ENCODE measurements at regions not wholly inside any gene's neighbourhood (a gene's known extent, or its start where the extent isn't known, plus 50 kb on each side); places are given as distances from the start of the nearest gene placed in this dataset.
"Not testable (repeated sequence)": the region's sequence is repeated elsewhere in the genome, so short reads cannot be mapped to it uniquely, and the experiment has no call there.

DNA sequence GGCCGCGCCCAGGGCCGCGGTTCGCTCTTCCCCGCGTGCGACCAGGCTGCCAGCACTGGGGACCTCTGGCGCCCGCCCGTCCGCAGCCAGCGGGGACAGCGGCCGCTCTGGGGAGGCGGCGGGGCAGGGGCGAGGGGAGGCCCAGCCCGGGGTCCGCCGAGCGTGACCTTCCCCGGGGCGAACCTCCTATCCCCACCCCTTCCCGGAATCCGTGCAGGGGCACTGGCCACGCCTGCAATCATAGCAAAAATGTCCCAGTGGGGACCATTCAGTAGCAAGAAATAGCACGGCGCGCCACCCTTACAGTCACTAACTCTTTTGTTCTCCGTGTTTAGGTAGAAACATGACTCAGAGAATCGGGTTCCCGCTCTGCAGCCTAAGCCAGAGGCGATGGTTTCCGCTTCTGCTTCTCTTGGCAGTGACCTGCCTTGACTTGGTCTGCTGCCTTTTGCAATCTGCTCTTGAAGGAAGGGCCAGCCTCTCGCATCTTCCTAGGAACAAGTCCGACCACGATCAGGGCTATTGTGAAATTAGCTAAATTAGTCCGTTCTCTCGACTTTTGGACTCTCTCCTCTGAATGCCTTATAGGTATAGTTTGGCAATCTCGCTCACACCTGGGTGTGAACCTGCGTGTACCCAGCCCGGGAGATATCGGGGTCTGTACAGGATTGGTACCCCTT, 79.3 kb upstream of the ACBD5 start:
- TF ChIP-seq, protein P1, sequence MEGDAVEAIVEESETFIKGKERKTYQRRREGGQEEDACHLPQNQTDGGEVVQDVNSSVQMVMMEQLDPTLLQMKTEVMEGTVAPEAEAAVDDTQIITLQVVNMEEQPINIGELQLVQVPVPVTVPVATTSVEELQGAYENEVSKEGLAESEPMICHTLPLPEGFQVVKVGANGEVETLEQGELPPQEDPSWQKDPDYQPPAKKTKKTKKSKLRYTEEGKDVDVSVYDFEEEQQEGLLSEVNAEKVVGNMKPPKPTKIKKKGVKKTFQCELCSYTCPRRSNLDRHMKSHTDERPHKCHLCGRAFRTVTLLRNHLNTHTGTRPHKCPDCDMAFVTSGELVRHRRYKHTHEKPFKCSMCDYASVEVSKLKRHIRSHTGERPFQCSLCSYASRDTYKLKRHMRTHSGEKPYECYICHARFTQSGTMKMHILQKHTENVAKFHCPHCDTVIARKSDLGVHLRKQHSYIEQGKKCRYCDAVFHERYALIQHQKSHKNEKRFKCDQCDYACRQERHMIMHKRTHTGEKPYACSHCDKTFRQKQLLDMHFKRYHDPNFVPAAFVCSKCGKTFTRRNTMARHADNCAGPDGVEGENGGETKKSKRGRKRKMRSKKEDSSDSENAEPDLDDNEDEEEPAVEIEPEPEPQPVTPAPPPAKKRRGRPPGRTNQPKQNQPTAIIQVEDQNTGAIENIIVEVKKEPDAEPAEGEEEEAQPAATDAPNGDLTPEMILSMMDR (IDR thresholded peaks at IDR 0.05; ENCODE audit: low read depth, low read length, missing control alignments) = no peak
- no peak overlapping the region for H3K4me3 ChIP-seq (replicated peaks; ENCODE audit: low read depth, low read length)
- DNase-seq (ENCODE audit: extremely low read depth, low read depth) = no peak

DNA sequence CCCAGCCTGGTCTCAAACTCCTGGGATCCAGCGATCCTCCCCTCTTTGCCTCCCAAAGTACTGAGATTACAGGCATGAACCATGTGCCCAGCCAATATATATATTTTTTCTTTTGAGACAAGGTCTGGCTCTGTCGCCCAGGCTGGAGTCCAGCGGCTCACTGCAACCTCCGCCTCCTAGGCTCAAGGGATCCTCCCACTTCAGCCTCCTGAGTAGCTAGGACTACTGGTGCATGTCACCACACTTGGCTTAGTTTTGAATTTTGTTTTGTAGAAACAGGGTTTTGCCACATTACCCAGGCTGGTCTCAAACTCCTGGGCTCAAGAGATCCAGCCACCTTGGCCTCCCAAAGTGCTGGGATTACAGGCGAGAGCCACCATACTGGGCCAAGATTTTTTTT, 78.5 kb upstream of the ACBD5 start:
- not testable (repeated sequence) for DNase-seq (ENCODE audit: extremely low read depth, low read depth); H3K4me3 ChIP-seq (replicated peaks; ENCODE audit: low read depth, low read length)

DNA sequence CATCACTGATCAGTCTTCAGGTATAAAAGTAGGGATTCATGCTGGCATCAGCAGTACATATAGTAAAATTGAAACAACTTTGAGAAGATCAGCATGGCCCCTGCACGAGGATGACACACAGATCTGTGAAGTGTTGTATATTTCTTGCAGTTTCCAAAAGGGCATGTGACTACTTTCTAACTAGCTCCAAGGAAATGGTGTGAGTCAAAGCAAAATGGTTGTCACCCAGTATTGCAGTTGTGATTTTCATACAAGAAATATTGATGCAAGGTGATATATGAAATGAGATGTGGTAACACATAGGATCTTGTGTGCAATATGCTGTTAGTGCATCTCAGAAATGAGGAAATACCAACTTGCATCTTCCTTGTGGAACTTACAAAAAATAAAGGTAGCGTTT, 74.5 kb upstream of the ACBD5 start:
- DNase-seq (ENCODE audit: extremely low read depth, low read depth); H3K4me3 ChIP-seq (replicated peaks; ENCODE audit: low read depth, low read length): not testable (repeated sequence)

DNA sequence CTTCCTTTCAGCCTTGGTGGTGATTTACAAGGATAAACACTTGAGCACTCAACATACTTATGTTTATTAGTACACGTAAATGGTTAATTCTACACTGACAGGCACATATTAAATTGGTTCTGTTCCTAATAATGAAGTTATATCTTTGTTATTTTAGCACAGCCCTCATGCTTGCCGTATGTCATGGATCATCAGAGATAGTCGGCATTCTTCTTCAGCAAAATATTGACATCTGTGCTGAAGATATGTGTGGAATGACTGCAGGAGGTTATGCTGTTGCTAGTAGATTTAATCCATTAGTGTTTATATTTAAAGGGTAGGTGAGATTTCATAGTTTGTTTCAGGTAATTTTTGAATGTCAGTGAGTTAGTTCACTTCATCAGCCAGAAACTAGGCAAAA, 73.0 kb upstream of the ACBD5 start:
- H3K4me3 ChIP-seq (replicated peaks; ENCODE audit: low read depth, low read length); DNase-seq (ENCODE audit: extremely low read depth, low read depth): not testable (repeated sequence)

DNA sequence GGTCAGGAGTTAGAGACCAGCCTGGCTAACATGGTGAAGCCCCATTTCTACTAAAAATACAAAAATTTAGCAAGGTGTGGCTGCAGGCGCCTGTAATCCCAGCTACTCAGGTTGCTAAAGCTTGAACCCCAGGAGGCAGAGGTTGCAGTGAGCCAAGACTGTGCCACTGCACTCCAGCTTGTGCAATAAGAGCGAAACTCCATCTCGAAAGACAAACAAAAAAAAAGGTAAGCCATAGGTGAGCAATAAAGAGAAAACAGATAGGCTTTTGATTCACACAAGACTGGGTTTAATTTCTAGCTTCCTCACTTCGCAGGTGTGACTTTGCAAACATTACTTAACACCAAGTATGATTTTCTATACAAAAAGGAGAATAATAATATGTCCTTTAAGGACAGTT, 72.3 kb upstream of the ACBD5 start:
- TF ChIP-seq, protein P1 (IDR thresholded peaks at IDR 0.05; ENCODE audit: low read depth, low read length, missing control alignments) = no peak
- no peak overlapping the region for H3K4me3 ChIP-seq (replicated peaks; ENCODE audit: low read depth, low read length)
- DNase-seq (ENCODE audit: extremely low read depth, low read depth) = no peak

DNA sequence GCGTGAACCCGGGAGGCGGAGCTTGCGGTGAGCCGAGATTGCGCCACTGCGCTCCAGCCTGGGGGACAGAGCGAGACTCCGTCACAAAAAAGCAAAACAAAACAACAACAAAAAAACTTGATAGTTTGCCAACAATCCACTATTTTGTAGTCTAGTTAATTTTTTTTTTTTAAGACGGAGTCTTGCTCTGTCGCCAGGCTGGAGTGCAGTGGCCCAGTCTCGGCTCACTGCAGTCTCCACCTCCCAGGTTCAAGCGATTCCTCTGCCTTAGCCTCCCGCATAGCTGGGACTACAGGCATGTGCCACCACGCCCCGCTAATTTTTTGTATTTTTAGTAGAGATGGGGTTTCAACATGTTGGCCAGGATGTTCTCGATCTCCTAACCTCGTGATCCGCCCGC, 71.2 kb upstream of the ACBD5 start:
- DNase-seq (ENCODE audit: extremely low read depth, low read depth) = not testable (repeated sequence)

DNA sequence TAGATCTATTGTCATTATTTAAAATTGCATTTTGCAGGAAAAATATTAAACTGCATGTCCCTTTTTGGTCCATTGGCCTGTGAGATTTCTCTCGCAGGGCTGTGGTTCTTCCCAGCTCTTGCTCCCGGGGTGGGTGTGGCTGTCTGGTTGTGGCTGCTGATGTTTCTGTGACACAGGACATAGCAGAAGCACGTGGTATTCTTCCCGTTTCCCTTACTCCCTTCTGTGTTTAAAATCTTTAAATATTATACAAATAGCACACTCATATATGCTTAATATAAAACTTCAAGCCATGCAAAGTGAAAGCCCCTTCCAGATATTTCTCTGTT, 57.9 kb upstream of the ACBD5 start:
- not testable (repeated sequence) for DNase-seq (ENCODE audit: extremely low read depth, low read depth); H3K4me3 ChIP-seq (replicated peaks; ENCODE audit: low read depth, low read length)

More for the DNA sequence above, 71.2 kb upstream of the ACBD5 start:
- H3K4me3 ChIP-seq (replicated peaks; ENCODE audit: low read depth, low read length) = not testable (repeated sequence)

DNA sequence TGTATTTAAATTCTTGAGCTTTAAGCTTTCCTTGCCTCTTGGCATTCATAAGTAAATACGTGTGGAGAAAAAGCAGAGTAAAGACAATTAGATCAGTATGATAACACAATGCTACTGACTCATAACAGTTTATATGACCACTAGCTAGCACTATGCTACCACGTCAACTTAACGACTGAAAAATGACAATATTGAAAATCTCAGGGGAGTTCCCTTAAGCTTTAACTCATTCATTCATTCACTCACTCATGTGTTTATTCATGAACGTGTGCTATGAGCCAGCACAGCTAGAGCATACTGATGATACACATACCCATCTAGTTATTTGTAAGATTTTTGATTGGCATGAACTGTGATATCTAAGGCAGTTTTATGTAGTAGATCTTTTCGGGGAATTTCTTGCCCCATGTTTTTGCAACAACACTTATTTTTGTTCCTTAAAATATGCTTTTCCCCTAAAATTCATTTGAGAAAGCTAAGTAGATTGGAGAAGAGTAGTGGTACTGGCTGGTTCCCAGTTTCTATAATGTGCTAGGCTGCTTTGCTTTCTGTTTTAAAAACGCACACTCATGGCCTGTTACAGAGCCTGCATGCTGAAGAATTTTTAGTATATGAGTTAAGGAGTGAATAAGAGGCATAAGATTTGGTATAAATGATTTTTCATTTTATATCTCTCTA, 57.4 kb upstream of the ACBD5 start:
- DNase-seq (ENCODE audit: extremely low read depth, low read depth) = no peak
- no peak overlapping the region for H3K4me3 ChIP-seq (replicated peaks; ENCODE audit: low read depth, low read length)
- TF ChIP-seq, protein P1 (IDR thresholded peaks at IDR 0.05; ENCODE audit: low read depth, low read length, missing control alignments) = no peak

DNA sequence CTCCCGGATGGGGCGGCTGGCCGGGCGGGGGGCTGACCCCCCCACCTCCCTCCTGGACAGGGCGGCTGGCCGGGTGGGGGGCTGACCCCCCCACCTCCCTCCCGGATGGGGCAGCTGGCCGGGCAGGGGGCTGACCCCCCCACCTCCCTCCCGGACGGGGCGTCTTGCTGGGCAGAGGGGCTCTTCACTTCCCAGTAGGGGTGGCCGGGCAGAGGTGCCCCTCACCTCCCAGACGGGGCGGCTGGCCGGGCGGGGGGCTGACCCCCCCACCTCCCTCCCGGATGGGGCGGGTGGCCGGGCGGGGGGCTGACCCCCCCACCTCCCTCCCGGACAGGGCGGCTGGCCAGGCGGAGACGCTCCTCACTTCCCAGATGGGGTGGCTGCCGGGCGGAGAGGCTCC, 55.7 kb upstream of the ACBD5 start:
- not testable (repeated sequence) for DNase-seq (ENCODE audit: extremely low read depth, low read depth); H3K4me3 ChIP-seq (replicated peaks; ENCODE audit: low read depth, low read length)

DNA sequence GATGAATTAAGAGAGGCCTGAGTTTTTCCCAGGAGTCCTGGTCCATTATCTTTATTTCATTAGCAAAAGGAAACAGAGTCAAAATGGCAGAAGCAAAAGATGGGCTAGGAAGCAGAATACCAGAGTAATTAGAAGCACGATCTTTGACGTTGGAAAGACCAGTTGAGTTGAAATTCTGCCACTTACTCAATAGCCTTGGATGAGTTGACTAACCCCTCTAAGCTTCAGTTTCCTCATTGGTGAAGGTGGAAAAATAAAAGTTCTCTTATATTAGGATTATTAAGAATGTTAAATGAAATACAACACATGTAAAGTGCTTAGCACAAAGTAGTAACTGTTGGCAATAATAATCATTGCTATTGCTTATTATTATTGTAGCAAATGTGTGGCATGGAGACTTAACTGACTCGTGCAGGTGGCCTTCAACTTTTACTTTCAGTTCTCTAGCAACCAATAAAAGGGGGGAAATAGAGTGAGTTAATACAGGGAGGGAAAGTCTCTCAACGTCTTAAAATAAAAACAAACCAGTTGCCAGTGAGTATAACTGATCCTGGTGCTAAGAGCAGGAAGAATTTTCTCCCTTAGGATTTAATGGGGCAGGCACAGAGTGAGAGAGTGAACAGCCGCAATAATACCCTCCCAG, 50.8 kb upstream of the ACBD5 start:
- DNase-seq (ENCODE audit: extremely low read depth, low read depth); H3K4me3 ChIP-seq (replicated peaks; ENCODE audit: low read depth, low read length): not testable (repeated sequence)

Measured in HFF-Myc (cell line).